AG09309 (cell line): ENCODE measurements at regions not wholly inside any gene's neighbourhood (a gene's known extent, or its start where the extent isn't known, plus 50 kb on each side); places are given as distances from the start of the nearest gene placed in this dataset.

Source experiments
- DNase-seq: peaks from one replicate; pipeline ENCODE4 v3.0.0-alpha.2; 2010; ENCODE audit warnings: low read depth
- H3K4me3 ChIP-seq: 2 replicates; pipeline ENCODE4 v1.5.1; 2011; ENCODE audit warnings: mild to moderate bottlenecking, low read depth, low read length, moderate library complexity; ENCODE audit not compliant: control insufficient read depth
- CTCF ChIP-seq: IDR thresholded peaks from 2 replicates; pipeline ENCODE4 v1.5.1; 2011; ENCODE audit warnings: mild to moderate bottlenecking, low read depth, low read length, inconsistent platforms; ENCODE audit not compliant: insufficient read depth, control insufficient read depth; ENCODE audit errors: missing control alignments

- TF ChIP-seq CTCF, result no peak
- H3K4me3 ChIP-seq, result no peak overlapping the region
- DNase-seq, result no peak
Measured at GRCh38 chr14:101188571-101188915, 285.0 kb upstream of the RTL1 start.

- no peak for TF ChIP-seq CTCF
- no peak for DNase-seq
- H3K4me3 ChIP-seq, result no peak overlapping the region
Measured at GRCh38 chr14:101189266-101189665, 285.7 kb upstream of the RTL1 start.

- no peak for DNase-seq
- H3K4me3 ChIP-seq, result no peak overlapping the region
- TF ChIP-seq CTCF, result no peak
Measured at GRCh38 chr14:101189962-101190560, 286.5 kb upstream of the RTL1 start.

GRCh38 chr14:101191101-101191720, 287.7 kb upstream of the RTL1 start:
- DNase-seq, result no peak
- H3K4me3 ChIP-seq, result no peak overlapping the region
- no peak for TF ChIP-seq CTCF

GRCh38 chr14:101191721-101192660, 288.5 kb upstream of the RTL1 start:
- no peak overlapping the region for H3K4me3 ChIP-seq
- TF ChIP-seq CTCF, result no peak
- DNase-seq, result no peak

GRCh38 chr14:101192661-101193000, 289.1 kb upstream of the RTL1 start:
- no peak for DNase-seq
- H3K4me3 ChIP-seq, result no peak overlapping the region
- no peak for TF ChIP-seq CTCF
